GM12865 (cell line): ENCODE measurements at regions not wholly inside any gene's neighbourhood (a gene's known extent, or its start where the extent isn't known, plus 50 kb on each side); places are given as distances from the start of the nearest gene placed in this dataset.

Source experiments
- DNase-seq: peaks from one replicate; pipeline ENCODE4 v3.0.0; 2010; ENCODE audit warnings: low read depth
- H3K4me3 ChIP-seq: 2 replicates; pipeline ENCODE4 v1.5.1; 2011; ENCODE audit warnings: mild to moderate bottlenecking, low read depth, low read length, control low read depth
- TF ChIP-seq, protein P1 (sequence below): IDR thresholded peaks from 2 replicates; pipeline ENCODE4 v1.5.1; 2011; ENCODE audit warnings: low read length, control low read depth, low read depth, inconsistent platforms; ENCODE audit not compliant: insufficient read depth; ENCODE audit errors: missing control alignments

DNA sequence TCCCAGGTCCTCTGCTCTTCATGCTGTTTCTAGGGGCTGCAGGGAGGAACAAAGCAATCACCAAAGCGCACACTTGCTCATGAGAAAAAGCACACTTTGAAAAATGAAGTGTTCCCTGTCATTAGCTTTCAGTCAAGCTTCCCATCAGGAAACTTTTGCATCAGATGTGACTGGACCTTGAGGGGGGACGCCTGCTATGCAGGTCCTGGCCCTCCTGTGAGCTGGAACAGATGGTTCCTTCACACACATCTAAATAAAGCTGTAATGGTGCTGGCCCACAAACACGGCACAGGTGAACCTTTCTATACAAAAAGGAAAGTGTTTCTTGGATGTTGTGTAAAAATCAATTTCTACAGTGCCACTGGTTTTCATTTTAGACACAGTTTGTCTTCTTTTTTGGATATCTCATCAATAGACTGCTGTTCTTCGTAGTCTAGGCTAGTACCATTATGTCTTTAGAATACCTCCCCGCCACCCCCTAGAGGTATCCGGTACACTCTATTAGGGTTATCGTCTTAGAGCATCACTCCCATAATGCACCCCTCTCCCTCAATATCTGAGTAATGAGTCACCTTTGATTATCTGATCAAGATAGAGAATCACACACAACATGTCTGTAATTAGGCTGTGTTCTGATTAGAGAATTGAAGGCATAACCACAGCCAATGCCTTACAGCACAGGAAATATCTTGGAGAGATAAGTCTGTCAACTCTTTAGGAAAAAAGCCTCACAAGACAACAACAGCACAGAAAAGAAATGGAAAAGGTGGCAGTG, 266.3 kb downstream of the TLR4 start:
- no peak for DNase-seq
- TF ChIP-seq, protein P1, sequence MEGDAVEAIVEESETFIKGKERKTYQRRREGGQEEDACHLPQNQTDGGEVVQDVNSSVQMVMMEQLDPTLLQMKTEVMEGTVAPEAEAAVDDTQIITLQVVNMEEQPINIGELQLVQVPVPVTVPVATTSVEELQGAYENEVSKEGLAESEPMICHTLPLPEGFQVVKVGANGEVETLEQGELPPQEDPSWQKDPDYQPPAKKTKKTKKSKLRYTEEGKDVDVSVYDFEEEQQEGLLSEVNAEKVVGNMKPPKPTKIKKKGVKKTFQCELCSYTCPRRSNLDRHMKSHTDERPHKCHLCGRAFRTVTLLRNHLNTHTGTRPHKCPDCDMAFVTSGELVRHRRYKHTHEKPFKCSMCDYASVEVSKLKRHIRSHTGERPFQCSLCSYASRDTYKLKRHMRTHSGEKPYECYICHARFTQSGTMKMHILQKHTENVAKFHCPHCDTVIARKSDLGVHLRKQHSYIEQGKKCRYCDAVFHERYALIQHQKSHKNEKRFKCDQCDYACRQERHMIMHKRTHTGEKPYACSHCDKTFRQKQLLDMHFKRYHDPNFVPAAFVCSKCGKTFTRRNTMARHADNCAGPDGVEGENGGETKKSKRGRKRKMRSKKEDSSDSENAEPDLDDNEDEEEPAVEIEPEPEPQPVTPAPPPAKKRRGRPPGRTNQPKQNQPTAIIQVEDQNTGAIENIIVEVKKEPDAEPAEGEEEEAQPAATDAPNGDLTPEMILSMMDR: no peak

DNA sequence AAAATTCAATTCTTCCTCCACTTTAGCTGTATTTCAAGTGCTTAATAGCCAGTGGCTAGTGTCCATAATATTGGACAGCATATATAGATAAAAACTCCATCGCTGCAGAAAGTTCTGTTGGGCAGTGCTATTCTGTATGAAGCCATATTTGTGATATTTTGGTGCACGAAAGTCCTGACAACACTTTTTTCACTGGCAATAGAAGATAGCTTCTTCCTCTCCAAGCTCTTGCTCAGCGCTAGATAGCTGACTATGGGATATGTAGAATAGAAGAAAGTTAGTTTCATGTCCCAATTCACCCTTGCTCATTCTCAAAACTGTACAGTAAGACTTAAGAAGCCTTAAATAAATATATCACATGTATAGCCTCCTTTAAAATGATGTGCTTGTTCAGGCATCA, 269.9 kb downstream of the TLR4 start:
- H3K4me3 ChIP-seq: no peak overlapping the region
- no peak for DNase-seq
- TF ChIP-seq, protein P1: no peak

More for the DNA sequence above, 266.3 kb downstream of the TLR4 start:
- H3K4me3 ChIP-seq: no peak overlapping the region

DNA sequence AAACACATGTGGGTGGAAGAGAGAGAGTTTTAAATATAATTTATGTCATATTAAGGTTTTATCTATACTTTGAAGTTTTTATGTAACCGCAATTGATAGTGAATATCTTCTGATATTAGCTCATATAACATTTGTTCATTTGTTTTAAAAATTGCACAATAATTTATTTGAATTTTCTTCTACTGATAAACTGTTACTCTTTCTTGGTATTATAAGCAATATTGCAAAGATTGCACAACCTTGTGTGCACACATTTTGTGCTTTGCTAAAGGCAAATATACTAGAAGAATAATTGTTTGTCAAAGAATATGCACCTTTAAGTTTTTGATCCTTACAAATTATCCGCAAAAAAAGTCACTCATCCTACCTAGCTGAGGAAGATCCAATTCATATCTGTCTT, 275.7 kb downstream of the TLR4 start:
- TF ChIP-seq, protein P1: no peak
- H3K4me3 ChIP-seq: no peak overlapping the region
- no peak for DNase-seq

DNA sequence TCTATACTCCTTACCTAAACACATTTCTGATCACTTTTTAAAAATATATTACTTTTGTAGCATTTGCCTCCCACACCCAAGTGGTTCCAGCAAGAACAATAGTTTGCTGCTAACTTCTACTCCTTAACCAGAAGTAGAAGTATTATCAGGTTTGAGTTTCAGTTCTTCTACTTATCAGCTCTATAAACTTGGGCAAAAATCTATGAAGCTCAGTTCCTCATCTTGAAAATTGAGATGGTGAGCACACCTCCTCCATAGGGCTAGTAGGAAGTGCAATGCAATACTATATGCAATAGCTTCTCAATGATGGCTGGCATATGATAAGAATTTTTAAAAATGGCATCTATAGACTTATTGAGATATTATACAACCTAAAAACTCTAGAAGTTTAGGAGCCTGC, 283.7 kb downstream of the TLR4 start:
- no peak overlapping the region for H3K4me3 ChIP-seq
- TF ChIP-seq, protein P1: no peak
- DNase-seq: no peak

DNA sequence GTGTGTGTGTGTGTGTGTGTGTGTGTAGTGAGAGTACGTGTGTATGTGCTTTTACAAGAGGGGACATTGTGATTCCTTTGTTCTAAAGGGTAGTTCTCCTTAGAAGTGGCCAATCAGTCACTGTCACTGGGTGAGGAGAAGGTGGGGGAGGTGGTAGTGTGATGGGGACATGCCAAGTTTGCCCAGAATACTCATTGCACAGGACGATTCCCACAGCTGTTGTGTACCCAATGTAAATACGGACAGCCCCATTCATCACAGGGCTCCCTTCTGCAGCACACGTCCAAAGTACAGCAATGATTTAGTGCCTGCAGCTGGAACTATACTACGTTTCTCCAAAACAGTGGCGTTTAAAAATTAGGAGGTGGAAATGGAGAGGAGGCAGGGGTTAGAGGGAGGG, 287.8 kb downstream of the TLR4 start:
- H3K4me3 ChIP-seq: no peak overlapping the region
- no peak for DNase-seq
- TF ChIP-seq, protein P1: no peak

DNA sequence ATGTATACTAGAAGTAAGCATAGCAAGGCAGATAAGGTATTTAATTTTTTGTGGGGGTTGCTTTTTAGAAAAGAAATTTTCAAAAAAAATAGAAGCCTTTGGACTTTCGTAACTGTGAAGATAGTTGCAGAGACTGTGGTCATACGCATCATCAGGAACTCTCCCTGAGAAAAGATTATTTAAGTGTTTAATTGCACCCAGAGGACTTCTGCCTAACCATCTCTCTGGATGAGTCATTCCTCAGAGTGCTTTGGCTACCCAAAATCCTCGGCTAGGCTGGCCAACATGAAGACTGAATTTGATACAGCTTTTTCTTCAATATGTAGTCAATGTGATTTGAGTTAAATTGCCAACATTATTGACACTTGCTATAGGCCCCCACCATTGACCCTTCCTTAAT, 296.4 kb downstream of the TLR4 start:
- no peak for DNase-seq
- TF ChIP-seq, protein P1: no peak
- H3K4me3 ChIP-seq: no peak overlapping the region

DNA sequence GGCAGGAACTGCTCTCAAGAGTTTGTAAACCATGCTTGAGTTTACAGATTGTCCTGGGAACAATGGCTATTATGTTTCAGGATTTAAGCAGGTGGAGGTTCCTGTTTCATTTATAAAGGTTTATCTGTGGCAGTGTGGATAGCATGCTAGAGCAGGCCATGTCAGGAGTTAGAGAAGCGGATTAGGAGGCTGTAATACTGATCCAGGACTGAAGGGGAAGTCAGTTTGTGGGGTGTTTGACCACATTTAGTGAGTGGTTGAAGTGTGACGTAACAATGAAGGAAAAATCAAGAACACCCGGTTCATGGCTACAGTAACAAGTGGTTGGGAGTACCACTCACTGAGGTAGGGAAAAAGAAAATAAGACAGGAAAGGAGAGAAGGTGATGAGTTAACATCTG, 299.0 kb downstream of the TLR4 start:
- TF ChIP-seq, protein P1: no peak
- DNase-seq: no peak
- no peak overlapping the region for H3K4me3 ChIP-seq
